ENCODE measurements at regions not wholly inside any gene's neighbourhood (a gene's known extent, or its start where the extent isn't known, plus 50 kb on each side); places are given as distances from the start of the nearest gene placed in this dataset.

- H3K9ac ChIP-seq (ENCODE audit: low read depth, low read length, poor library complexity, severe bottlenecking): no peak overlapping the region
- H3K9me2 ChIP-seq (replicated peaks; ENCODE audit: low read depth, low read length): no peaks in the 10 kb centered on the region
- H2AFZ ChIP-seq (ENCODE audit: low read length): 0 out of 2 replicates have a peak overlapping the region, but pooled peaks have one; percentile 46
- H3K4me2 ChIP-seq (ENCODE audit: low read depth, low read length, poor library complexity, severe bottlenecking): no peak overlapping the region
- no peaks in the 10 kb centered on the region for H3F3A ChIP-seq (ENCODE audit: low read depth)
- H3K9me3 ChIP-seq (ENCODE audit: insufficient read depth, low read depth, low read length): no peaks in the 10 kb centered on the region
- H3K4me3 ChIP-seq (ENCODE audit: low read length, poor library complexity, severe bottlenecking): no peak overlapping the region
- no peaks in the 10 kb centered on the region for H4K20me1 ChIP-seq (ENCODE audit: insufficient read depth, low read length, poor library complexity, severe bottlenecking)
- H3K4me1 ChIP-seq (ENCODE audit: insufficient read depth, low read length, poor library complexity, severe bottlenecking): peaks cover 5% of the 10 kb centered on the region
- TF ChIP-seq CTCF (conservative IDR thresholded peaks at IDR 0.05; ENCODE audit: low read length) (no peak), EZH2phosphoT487 (IDR thresholded peaks at IDR 0.05; ENCODE audit: borderline replicate concordance) (no peak)
- H3K27me3 ChIP-seq (ENCODE audit: insufficient read depth, low read length, poor library complexity, severe bottlenecking): no peaks in the 10 kb centered on the region
- no peaks in the 10 kb centered on the region for H3K79me2 ChIP-seq (ENCODE audit: insufficient read depth, low read length)
- H3K36me3 ChIP-seq (ENCODE audit: insufficient read depth, low read length): no peaks in the 10 kb centered on the region
Measured at GRCh38 chr10:91080776-91081175, 139.7 kb upstream of the PCGF5 start.

GRCh38 chr10:91082447-91082846 lies 138.0 kb upstream of the PCGF5 start:
- H2AFZ ChIP-seq (ENCODE audit: low read length): no peak overlapping the region
- peaks cover 5% of the 10 kb centered on the region for H3K4me1 ChIP-seq (ENCODE audit: insufficient read depth, low read length, poor library complexity, severe bottlenecking)
- no peak for TF ChIP-seq CTCF (conservative IDR thresholded peaks at IDR 0.05; ENCODE audit: low read length)
- no peak for TF ChIP-seq EZH2phosphoT487 (IDR thresholded peaks at IDR 0.05; ENCODE audit: borderline replicate concordance)

GRCh38 chr10:91088300-91089140 lies 131.9 kb upstream of the PCGF5 start:
- H3K36me3 ChIP-seq (ENCODE audit: insufficient read depth, low read length): no peaks in the 10 kb centered on the region
- H3K4me3 ChIP-seq (ENCODE audit: low read length, poor library complexity, severe bottlenecking): no peak overlapping the region
- no peaks in the 10 kb centered on the region for H3K9me2 ChIP-seq (replicated peaks; ENCODE audit: low read depth, low read length)
- no peaks in the 10 kb centered on the region for H3K79me2 ChIP-seq (ENCODE audit: insufficient read depth, low read length)
- H3K9ac ChIP-seq (ENCODE audit: low read depth, low read length, poor library complexity, severe bottlenecking): no peak overlapping the region
- TF ChIP-seq EZH2phosphoT487 (IDR thresholded peaks at IDR 0.05; ENCODE audit: borderline replicate concordance): no peak
- peak; percentile 61 for TF ChIP-seq CTCF (conservative IDR thresholded peaks at IDR 0.05; ENCODE audit: low read length)
- no peaks in the 10 kb centered on the region for H3K4me1 ChIP-seq (ENCODE audit: insufficient read depth, low read length, poor library complexity, severe bottlenecking)
- no peak overlapping the region for H3K4me2 ChIP-seq (ENCODE audit: low read depth, low read length, poor library complexity, severe bottlenecking)
- H3F3A ChIP-seq (ENCODE audit: low read depth): no peaks in the 10 kb centered on the region
- no peaks in the 10 kb centered on the region for H4K20me1 ChIP-seq (ENCODE audit: insufficient read depth, low read length, poor library complexity, severe bottlenecking)
- no peaks in the 10 kb centered on the region; the same call in 1 of the 2 replicates for H3K9me3 ChIP-seq (ENCODE audit: insufficient read depth, low read depth, low read length)
- no peaks in the 10 kb centered on the region for H3K27me3 ChIP-seq (ENCODE audit: insufficient read depth, low read length, poor library complexity, severe bottlenecking)
- H2AFZ ChIP-seq (ENCODE audit: low read length): no peak overlapping the region

More at GRCh38 chr10:91082447-91082846, 138.0 kb upstream of the PCGF5 start:
- H3K79me2 ChIP-seq (ENCODE audit: insufficient read depth, low read length): no peaks in the 10 kb centered on the region
- no peaks in the 10 kb centered on the region for H3K36me3 ChIP-seq (ENCODE audit: insufficient read depth, low read length)
- H3K4me3 ChIP-seq (ENCODE audit: low read length, poor library complexity, severe bottlenecking): no peak overlapping the region
- no peak overlapping the region for H3K4me2 ChIP-seq (ENCODE audit: low read depth, low read length, poor library complexity, severe bottlenecking)
- H3K27me3 ChIP-seq (ENCODE audit: insufficient read depth, low read length, poor library complexity, severe bottlenecking): no peaks in the 10 kb centered on the region
- no peaks in the 10 kb centered on the region for H3F3A ChIP-seq (ENCODE audit: low read depth)
- no peaks in the 10 kb centered on the region for H3K9me3 ChIP-seq (ENCODE audit: insufficient read depth, low read depth, low read length)
- no peaks in the 10 kb centered on the region for H4K20me1 ChIP-seq (ENCODE audit: insufficient read depth, low read length, poor library complexity, severe bottlenecking)
- H3K9me2 ChIP-seq (replicated peaks; ENCODE audit: low read depth, low read length): no peaks in the 10 kb centered on the region
- H3K9ac ChIP-seq (ENCODE audit: low read depth, low read length, poor library complexity, severe bottlenecking): no peak overlapping the region

All from Loucy (cell line).